ENCODE measurements at regions not wholly inside any gene's neighbourhood (a gene's known extent, or its start where the extent isn't known, plus 50 kb on each side); places are given as distances from the start of the nearest gene placed in this dataset.

DNA sequence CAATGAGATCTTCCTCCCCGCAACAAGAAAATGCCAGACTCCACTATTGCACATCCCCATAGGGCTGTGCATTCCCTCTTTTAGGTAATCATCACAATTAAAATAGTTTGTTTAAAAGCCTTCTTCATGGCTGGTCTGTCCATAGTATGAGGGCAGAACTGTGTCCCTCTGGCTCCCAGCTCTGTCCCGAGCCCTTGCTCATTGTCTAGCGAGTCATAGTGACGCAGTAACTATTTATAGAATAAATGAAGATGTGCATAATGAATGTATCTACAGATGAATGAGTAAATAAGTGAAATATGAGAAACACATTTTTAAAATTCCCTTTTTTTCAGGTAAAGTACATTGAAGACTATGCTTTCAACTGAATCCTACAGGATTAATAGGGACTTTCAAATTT is 128.4 kb upstream of the TMC3 start:
- ATAC-seq (ENCODE audit: low read depth) (no peak), DNase-seq (ENCODE audit: low spot score) (no peak)
- no peak overlapping the region for H3K27ac ChIP-seq (ENCODE audit: poor library complexity, severe bottlenecking)
- no peak for TF ChIP-seq CTCF (IDR thresholded peaks at IDR 0.05; ENCODE audit: poor library complexity, severe bottlenecking)
- peaks cover 22% of the 10 kb centered on the region for H3K4me1 ChIP-seq (ENCODE audit: insufficient read depth, poor library complexity, severe bottlenecking)
- H3K9me3 ChIP-seq (ENCODE audit: severe bottlenecking), result no peaks in the 10 kb centered on the region
- no peaks in the 10 kb centered on the region for H3K36me3 ChIP-seq (ENCODE audit: low read depth)
- no peak overlapping the region for H3K4me3 ChIP-seq (ENCODE audit: severe bottlenecking)
- H3K27me3 ChIP-seq (ENCODE audit: insufficient read depth, poor library complexity, severe bottlenecking), result no peaks in the 10 kb centered on the region

- no peak overlapping the region for H3K27ac ChIP-seq (ENCODE audit: poor library complexity, severe bottlenecking)
- no peaks in the 10 kb centered on the region for H3K27me3 ChIP-seq (ENCODE audit: insufficient read depth, poor library complexity, severe bottlenecking)
- TF ChIP-seq CTCF (IDR thresholded peaks at IDR 0.05; ENCODE audit: poor library complexity, severe bottlenecking), result no peak
- DNase-seq (ENCODE audit: low spot score) (no peak), ATAC-seq (ENCODE audit: low read depth) (no peak)
- no peaks in the 10 kb centered on the region for H3K36me3 ChIP-seq (ENCODE audit: low read depth)
- H3K4me3 ChIP-seq (ENCODE audit: severe bottlenecking), result no peak overlapping the region
- no peaks in the 10 kb centered on the region for H3K9me3 ChIP-seq (ENCODE audit: severe bottlenecking)
- H3K4me1 ChIP-seq (ENCODE audit: insufficient read depth, poor library complexity, severe bottlenecking), result peaks cover 12% of the 10 kb centered on the region
These were observed 126.1 kb upstream of the TMC3 start for GRCh38 chr15:81500081-81500480.

DNA sequence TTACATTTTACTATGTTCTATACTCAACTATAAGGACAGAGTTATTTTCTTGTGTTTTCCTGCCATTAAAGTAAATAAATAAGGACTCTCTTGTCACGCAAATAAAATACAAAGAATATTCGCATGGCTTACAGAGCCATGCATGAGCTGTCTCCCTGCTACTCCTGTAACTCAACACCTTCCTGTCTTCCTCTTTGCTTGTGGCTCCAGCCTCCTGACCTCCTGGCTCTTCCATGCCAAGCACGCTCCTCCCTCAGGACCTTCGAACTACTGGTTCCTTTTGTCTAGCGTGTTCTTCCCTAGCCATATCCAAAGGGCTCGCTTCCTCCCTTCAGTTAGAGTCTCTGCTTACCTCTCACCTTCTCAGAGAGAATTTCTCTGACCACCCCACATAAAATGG is 124.3 kb upstream of the TMC3 start:
- no peak for TF ChIP-seq CTCF (IDR thresholded peaks at IDR 0.05; ENCODE audit: poor library complexity, severe bottlenecking)
- no peaks in the 10 kb centered on the region for H3K27me3 ChIP-seq (ENCODE audit: insufficient read depth, poor library complexity, severe bottlenecking)
- ATAC-seq (ENCODE audit: low read depth) (no peak), DNase-seq (ENCODE audit: low spot score) (no peak)
- H3K9me3 ChIP-seq (ENCODE audit: severe bottlenecking), result no peaks in the 10 kb centered on the region
- H3K4me3 ChIP-seq (ENCODE audit: severe bottlenecking), result no peak overlapping the region
- H3K4me1 ChIP-seq (ENCODE audit: insufficient read depth, poor library complexity, severe bottlenecking), result no peaks in the 10 kb centered on the region
- no peak overlapping the region for H3K27ac ChIP-seq (ENCODE audit: poor library complexity, severe bottlenecking)
- no peaks in the 10 kb centered on the region for H3K36me3 ChIP-seq (ENCODE audit: low read depth)

- H3K36me3 ChIP-seq (ENCODE audit: low read depth), result no peaks in the 10 kb centered on the region
- H3K9me3 ChIP-seq (ENCODE audit: severe bottlenecking), result no peaks in the 10 kb centered on the region
- no peak for TF ChIP-seq CTCF (IDR thresholded peaks at IDR 0.05; ENCODE audit: poor library complexity, severe bottlenecking)
- no peaks in the 10 kb centered on the region for H3K4me1 ChIP-seq (ENCODE audit: insufficient read depth, poor library complexity, severe bottlenecking)
- no peaks in the 10 kb centered on the region for H3K27me3 ChIP-seq (ENCODE audit: insufficient read depth, poor library complexity, severe bottlenecking)
- no peak for DNase-seq (ENCODE audit: low spot score)
- no peak for ATAC-seq (ENCODE audit: low read depth)
- H3K27ac ChIP-seq (ENCODE audit: poor library complexity, severe bottlenecking), result no peak overlapping the region
- H3K4me3 ChIP-seq (ENCODE audit: severe bottlenecking), result no peak overlapping the region
These were observed 123.2 kb upstream of the TMC3 start for GRCh38 chr15:81497238-81497637.

DNA sequence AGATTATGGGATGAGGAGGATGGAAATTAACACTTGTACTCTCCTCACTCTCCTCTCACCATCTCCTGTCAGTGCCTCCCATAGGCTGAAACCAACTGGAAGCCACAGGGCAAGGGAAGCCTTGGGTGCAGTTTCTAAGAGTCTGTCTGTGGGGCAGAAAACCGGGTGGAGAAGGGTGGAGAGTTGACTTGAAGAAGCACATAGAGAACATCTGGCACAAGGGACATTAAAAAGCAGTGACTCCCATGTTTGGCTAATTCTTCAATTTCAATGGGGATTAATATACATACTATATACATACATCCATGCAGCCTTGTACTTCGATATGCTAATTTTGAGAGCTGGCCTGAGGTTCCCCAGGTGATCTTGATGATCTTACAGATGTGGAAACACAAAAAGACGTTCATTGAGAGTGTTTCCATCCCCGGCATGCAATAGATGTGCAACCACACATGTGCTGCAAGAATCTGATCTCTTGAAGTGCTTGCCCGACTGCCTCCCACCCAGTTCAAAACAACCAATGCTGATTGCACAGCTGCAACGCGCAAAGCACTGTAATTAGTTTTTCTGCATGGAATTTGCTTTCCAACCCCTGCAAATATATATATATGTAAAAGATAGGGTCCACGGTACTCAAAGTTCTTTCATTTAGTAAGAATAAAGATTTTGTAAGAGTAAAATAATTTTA is 121.9 kb upstream of the TMC3 start:
- H3K4me1 ChIP-seq (ENCODE audit: insufficient read depth, poor library complexity, severe bottlenecking), result no peaks in the 10 kb centered on the region
- H3K36me3 ChIP-seq (ENCODE audit: low read depth), result no peaks in the 10 kb centered on the region
- H3K4me3 ChIP-seq (ENCODE audit: severe bottlenecking), result no peak overlapping the region
- H3K9me3 ChIP-seq (ENCODE audit: severe bottlenecking), result no peaks in the 10 kb centered on the region
- DNase-seq (ENCODE audit: low spot score) (no peak), ATAC-seq (ENCODE audit: low read depth) (no peak)
- H3K27me3 ChIP-seq (ENCODE audit: insufficient read depth, poor library complexity, severe bottlenecking), result no peaks in the 10 kb centered on the region
- H3K27ac ChIP-seq (ENCODE audit: poor library complexity, severe bottlenecking), result no peak overlapping the region
- no peak for TF ChIP-seq CTCF (IDR thresholded peaks at IDR 0.05; ENCODE audit: poor library complexity, severe bottlenecking)

All from RWPE2 (cell line).